Colonic mucosa (tissue), 4 donors: ENCODE measurements at regions not wholly inside any gene's neighbourhood (a gene's known extent, or its start where the extent isn't known, plus 50 kb on each side); places are given as distances from the start of the nearest gene placed in this dataset.

Experiments
- DNase-seq: peaks from one replicate; pipeline ENCODE4 v3.0.0-alpha.2; 2020
- H3K27ac ChIP-seq: fragments of 200-600 bp; one replicate; pipeline ENCODE4 v1.8.0; 2021
- H3K27me3 ChIP-seq: fragments of 200-600 bp; one replicate; pipeline ENCODE4 v1.8.0; 2021
- H3K36me3 ChIP-seq: fragments of 200-600 bp; one replicate; pipeline ENCODE4 v1.8.0; 2021
- H3K4me1 ChIP-seq: fragments of 200-600 bp; one replicate; pipeline ENCODE4 v1.8.0; 2021; ENCODE audit warnings: mild to moderate bottlenecking
- H3K4me3 ChIP-seq: fragments of 200-600 bp; one replicate; pipeline ENCODE4 v1.8.0; 2021
- H3K9ac ChIP-seq, 2 donors: one replicate each; pipeline ENCODE4 v1.7.0; 2013; ENCODE audit warnings: control low read depth in 2 of 2, low read depth in 2 of 2, low read length in 2 of 2
- H3K9me3 ChIP-seq: fragments of 200-600 bp; one replicate; pipeline ENCODE4 v1.8.0; 2021
- intact Hi-C: fragments of 100-400 bp; cut with DNase I; formaldehyde crosslinking; loops from one replicate; pipeline ENCODE4 v1.14.1; 2022
- TF ChIP-seq, protein P1 (sequence below): fragments of 200-600 bp; IDR thresholded peaks from one replicate; pipeline ENCODE4 v1.8.0; 2022; ENCODE audit warnings: antibody characterized with exemption, mild to moderate bottlenecking
- donor health status: healthy.
- donor health status: DM: no; HTN: no; CAD: no.
- donor health status: DM: no; HTN: no; CAD: no.

DNA sequence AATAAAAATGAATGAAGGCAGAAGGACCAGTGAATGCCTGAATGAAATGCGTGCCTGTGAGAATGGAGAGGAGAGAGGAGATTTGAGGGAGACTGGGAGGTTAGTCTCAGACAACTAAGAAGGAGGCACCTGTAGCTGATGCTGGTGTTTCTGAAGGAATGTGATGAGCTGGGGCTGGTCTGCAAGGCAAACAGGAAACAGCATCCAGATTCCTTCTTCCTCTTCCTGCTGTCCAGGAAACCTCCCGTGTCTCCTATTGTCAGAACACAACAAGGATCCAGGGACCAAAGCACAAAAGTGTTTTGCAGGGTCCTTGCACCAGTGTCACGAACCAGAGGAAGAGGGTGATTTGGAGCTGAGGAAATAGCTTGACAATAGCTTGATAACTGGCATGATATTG is 50.4 kb upstream of the TAB2 start:
- Histone ChIP-seq H3K9ac (no peak overlapping the region), H3K27ac (no peak overlapping the region), H3K36me3 (no peaks in the 10 kb centered on the region), H3K27me3 (no peaks in the 10 kb centered on the region), H3K9me3 (no peaks in the 10 kb centered on the region), H3K4me1 (no peaks in the 10 kb centered on the region), H3K4me3 (no peak overlapping the region)
- intact Hi-C loops: no loop called here
- TF ChIP-seq, protein P1, sequence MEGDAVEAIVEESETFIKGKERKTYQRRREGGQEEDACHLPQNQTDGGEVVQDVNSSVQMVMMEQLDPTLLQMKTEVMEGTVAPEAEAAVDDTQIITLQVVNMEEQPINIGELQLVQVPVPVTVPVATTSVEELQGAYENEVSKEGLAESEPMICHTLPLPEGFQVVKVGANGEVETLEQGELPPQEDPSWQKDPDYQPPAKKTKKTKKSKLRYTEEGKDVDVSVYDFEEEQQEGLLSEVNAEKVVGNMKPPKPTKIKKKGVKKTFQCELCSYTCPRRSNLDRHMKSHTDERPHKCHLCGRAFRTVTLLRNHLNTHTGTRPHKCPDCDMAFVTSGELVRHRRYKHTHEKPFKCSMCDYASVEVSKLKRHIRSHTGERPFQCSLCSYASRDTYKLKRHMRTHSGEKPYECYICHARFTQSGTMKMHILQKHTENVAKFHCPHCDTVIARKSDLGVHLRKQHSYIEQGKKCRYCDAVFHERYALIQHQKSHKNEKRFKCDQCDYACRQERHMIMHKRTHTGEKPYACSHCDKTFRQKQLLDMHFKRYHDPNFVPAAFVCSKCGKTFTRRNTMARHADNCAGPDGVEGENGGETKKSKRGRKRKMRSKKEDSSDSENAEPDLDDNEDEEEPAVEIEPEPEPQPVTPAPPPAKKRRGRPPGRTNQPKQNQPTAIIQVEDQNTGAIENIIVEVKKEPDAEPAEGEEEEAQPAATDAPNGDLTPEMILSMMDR: no peak
- no peak for DNase-seq

DNA sequence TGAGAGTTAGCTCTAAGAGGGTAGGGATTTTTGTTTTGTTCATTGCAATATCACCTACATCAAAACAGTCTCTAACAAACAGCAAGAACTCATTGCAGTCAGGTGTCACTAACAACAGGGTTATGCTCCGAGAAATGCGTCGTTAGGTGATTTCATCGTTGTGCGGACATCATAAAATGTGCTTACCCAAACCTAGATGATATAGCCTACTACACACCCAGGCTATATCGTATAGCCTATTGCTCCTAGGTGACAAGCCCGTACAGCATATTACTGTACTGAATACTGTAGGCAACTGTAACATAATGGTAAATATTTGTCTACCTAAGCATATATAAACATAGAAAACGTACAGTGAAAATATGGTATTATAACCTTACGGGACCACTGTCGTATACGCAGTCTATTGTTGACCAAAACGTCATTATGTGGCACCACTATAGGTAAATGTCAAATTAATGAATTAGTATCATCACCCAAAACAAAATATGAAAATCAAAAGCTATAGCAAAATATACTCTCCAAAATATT is 49.9 kb upstream of the TAB2 start:
- H3K4me3 ChIP-seq: no peak overlapping the region
- H3K9ac ChIP-seq: no peak overlapping the region
- H3K27me3 ChIP-seq: no peaks in the 10 kb centered on the region
- H3K27ac ChIP-seq: no peak overlapping the region
- DNase-seq: no peak
- H3K36me3 ChIP-seq: no peaks in the 10 kb centered on the region
- no peaks in the 10 kb centered on the region for H3K9me3 ChIP-seq
- no peaks in the 10 kb centered on the region for H3K4me1 ChIP-seq
- TF ChIP-seq, protein P1: no peak
- intact Hi-C loops: no loop called here
